H9 (cell line): ENCODE measurements at regions not wholly inside any gene's neighbourhood (a gene's known extent, or its start where the extent isn't known, plus 50 kb on each side); places are given as distances from the start of the nearest gene placed in this dataset.
A peak's percentile ranks its signal among the peaks of the same experiment; 100 is the strongest.

Experiments
- DNase-seq: peaks from one replicate; pipeline ENCODE4 v3.0.0-alpha.2; 2017
- H2AFZ ChIP-seq: one replicate; pipeline ENCODE4 v1.6.1; 2013; ENCODE audit warnings: mild to moderate bottlenecking, low read length, control low read depth, moderate library complexity
- H2AK5ac ChIP-seq: 2 replicates; pipeline ENCODE4 v1.6.1; 2013; ENCODE audit warnings: low read length, control low read depth, mixed read lengths; ENCODE audit not compliant: insufficient read length
- H2BK120ac ChIP-seq: one replicate; pipeline ENCODE4 v1.6.1; 2013; ENCODE audit warnings: low read depth, mild to moderate bottlenecking, low read length, control low read depth, inconsistent platforms; ENCODE audit not compliant: poor library complexity, severe bottlenecking
- H2BK12ac ChIP-seq: 2 replicates; pipeline ENCODE4 v1.6.1; 2013; ENCODE audit warnings: low read length, control low read depth, mixed read lengths, low read depth; ENCODE audit not compliant: insufficient read length
- H2BK15ac ChIP-seq: 2 replicates; pipeline ENCODE4 v1.6.1; 2013; ENCODE audit warnings: low read depth, low read length, control low read depth
- H2BK20ac ChIP-seq: one replicate; pipeline ENCODE4 v1.6.1; 2013; ENCODE audit warnings: low read depth, mild to moderate bottlenecking, low read length, control low read depth, inconsistent platforms; ENCODE audit not compliant: poor library complexity, severe bottlenecking
- H2BK5ac ChIP-seq: 2 replicates; pipeline ENCODE4 v1.6.1; 2013; ENCODE audit warnings: low read length, control low read depth, mixed read lengths; ENCODE audit not compliant: insufficient read length
- H3K14ac ChIP-seq: 2 replicates; pipeline ENCODE4 v1.6.1; 2013; ENCODE audit warnings: low read length, control low read depth; ENCODE audit not compliant: insufficient read depth
- H3K18ac ChIP-seq: 2 replicates; pipeline ENCODE4 v1.6.1; 2013; ENCODE audit warnings: low read depth, mild to moderate bottlenecking, mixed read lengths, low read length, control low read depth; ENCODE audit not compliant: insufficient read length
- H3K23ac ChIP-seq: 2 replicates; pipeline ENCODE4 v1.6.1; 2013; ENCODE audit warnings: low read length, control low read depth, mixed read lengths, low read depth; ENCODE audit not compliant: insufficient read length
- H3K23me2 ChIP-seq: 2 replicates; pipeline ENCODE4 v1.6.1; 2013; ENCODE audit warnings: low read depth, mild to moderate bottlenecking, mixed read lengths, low read length, control low read depth; ENCODE audit not compliant: insufficient read length, poor library complexity, severe bottlenecking
- H3K27ac ChIP-seq: 2 replicates; pipeline ENCODE4 v1.5.1; 2013; ENCODE audit warnings: low read length, control low read depth, mixed read lengths, low read depth; ENCODE audit not compliant: insufficient read length
- H3K27me3 ChIP-seq: 2 replicates; pipeline ENCODE4 v1.6.1; 2013; ENCODE audit warnings: low read length, control low read depth, inconsistent platforms; ENCODE audit not compliant: insufficient read depth
- H3K4ac ChIP-seq: 2 replicates; pipeline ENCODE4 v1.6.1; 2013; ENCODE audit warnings: low read depth, mild to moderate bottlenecking, control low read depth, inconsistent platforms, low read length, moderate library complexity
- H3K4me1 ChIP-seq: 2 replicates; pipeline ENCODE4 v1.6.1; 2013; ENCODE audit warnings: low read length, control low read depth, inconsistent platforms; ENCODE audit not compliant: insufficient read depth
- H3K4me2 ChIP-seq: 2 replicates; pipeline ENCODE4 v1.6.1; 2013; ENCODE audit warnings: low read length, control low read depth, mixed read lengths; ENCODE audit not compliant: insufficient read length, insufficient read depth
- H3K56ac ChIP-seq: 2 replicates; pipeline ENCODE4 v1.6.1; 2013; ENCODE audit warnings: low read depth, mild to moderate bottlenecking, mixed read lengths, low read length, control low read depth; ENCODE audit not compliant: insufficient read length
- H3K79me1 ChIP-seq: 2 replicates; pipeline ENCODE4 v1.6.1; 2013; ENCODE audit warnings: low read depth, mild to moderate bottlenecking, moderate library complexity, low read length, control low read depth, inconsistent platforms; ENCODE audit not compliant: insufficient read depth, poor library complexity, severe bottlenecking
- H3K79me2 ChIP-seq: 2 replicates; pipeline ENCODE4 v1.6.1; 2013; ENCODE audit warnings: low read length, control low read depth, inconsistent platforms; ENCODE audit not compliant: insufficient read depth
- H3K9ac ChIP-seq: 2 replicates; pipeline ENCODE4 v1.6.1; 2013; ENCODE audit warnings: low read length, control low read depth, mixed read lengths; ENCODE audit not compliant: insufficient read length; ENCODE audit errors: extremely low read depth
- H3K9me3 ChIP-seq: one replicate; pipeline ENCODE4 v1.6.1; 2013; ENCODE audit warnings: low read depth, low read length, inconsistent platforms; ENCODE audit not compliant: control insufficient read depth
- H3T11ph ChIP-seq: one replicate; pipeline ENCODE4 v1.6.1; 2013; ENCODE audit warnings: mild to moderate bottlenecking, low read length, control low read depth, inconsistent platforms
- H4K20me1 ChIP-seq: one replicate; pipeline ENCODE4 v1.6.1; 2013; ENCODE audit not compliant: control insufficient read depth, insufficient read length, insufficient read depth
- H4K5ac ChIP-seq: 2 replicates; pipeline ENCODE4 v1.6.1; 2013; ENCODE audit warnings: low read depth, mild to moderate bottlenecking, mixed read lengths, low read length, control low read depth; ENCODE audit not compliant: insufficient read length
- H4K8ac ChIP-seq: replicated peaks from 2 replicates; pipeline ENCODE4 v1.6.1; 2013; ENCODE audit warnings: low read length, control low read depth, mixed read lengths, low read depth; ENCODE audit not compliant: insufficient read length
- H4K91ac ChIP-seq: 2 replicates; pipeline ENCODE4 v1.6.1; 2013; ENCODE audit warnings: low read depth, mild to moderate bottlenecking, moderate library complexity, mixed read lengths, low read length, control low read depth; ENCODE audit not compliant: insufficient read length
- H3K27ac Mint-ChIP-seq, 3 experiments: 2 replicates in 2 of 3; 3 replicates in 1 of 3; pipeline ENCODE4 v1.8.0; 2020 to 2021; ENCODE audit warnings: mixed read lengths in 3 of 3, mild to moderate bottlenecking in 1 of 3, moderate library complexity in 1 of 3
- H3K27me3 Mint-ChIP-seq: 2 replicates; pipeline ENCODE4 v1.8.0; 2021; ENCODE audit warnings: low read depth, mild to moderate bottlenecking, moderate library complexity, mixed read lengths
- H3K36me3 Mint-ChIP-seq, 3 experiments: 2 replicates in 2 of 3; 3 replicates in 1 of 3; pipeline ENCODE4 v1.8.0; 2020 to 2021; ENCODE audit warnings: low read depth in 3 of 3, mixed read lengths in 3 of 3; ENCODE audit not compliant: insufficient read depth in 1 of 3
- H3K4me1 Mint-ChIP-seq, 2 experiments: 2 replicates each; pipeline ENCODE4 v1.8.0; 2020; ENCODE audit warnings: mixed read lengths in 2 of 2
- H3K4me3 Mint-ChIP-seq, 2 experiments: 2 replicates in 1 of 2; 3 replicates in 1 of 2; pipeline ENCODE4 v1.8.0; 2020 to 2021; ENCODE audit warnings: mild to moderate bottlenecking in 2 of 2, mixed read lengths in 2 of 2, moderate library complexity in 1 of 2
- H3K9me3 Mint-ChIP-seq, 2 experiments: 2 replicates in 1 of 2; 3 replicates in 1 of 2; pipeline ENCODE4 v1.8.0; 2020; ENCODE audit warnings: mild to moderate bottlenecking in 2 of 2, mixed read lengths in 2 of 2, moderate library complexity in 1 of 2
- WGBS: extraction: QIAGEN DNeasy Blood & Tissue Kit; methylation state at CpG from one replicate; pipeline ENCODE4 v1.1.7; 2013; ENCODE audit warnings: missing lambda C conversion rate, low lambda C conversion rate, mixed read lengths; ENCODE audit not compliant: insufficient read length; ENCODE audit errors: extremely low coverage; 5-methylcytosine and 5-hydroxymethylcytosine counted together
- TF ChIP-seq, protein P1 (sequence below): fragments of 200-600 bp; sonication (generic); conservative IDR thresholded peaks from 3 replicates; pipeline ENCODE4 v1.8.0; 2021; ENCODE audit warnings: antibody characterized with exemption, mild to moderate bottlenecking

DNA sequence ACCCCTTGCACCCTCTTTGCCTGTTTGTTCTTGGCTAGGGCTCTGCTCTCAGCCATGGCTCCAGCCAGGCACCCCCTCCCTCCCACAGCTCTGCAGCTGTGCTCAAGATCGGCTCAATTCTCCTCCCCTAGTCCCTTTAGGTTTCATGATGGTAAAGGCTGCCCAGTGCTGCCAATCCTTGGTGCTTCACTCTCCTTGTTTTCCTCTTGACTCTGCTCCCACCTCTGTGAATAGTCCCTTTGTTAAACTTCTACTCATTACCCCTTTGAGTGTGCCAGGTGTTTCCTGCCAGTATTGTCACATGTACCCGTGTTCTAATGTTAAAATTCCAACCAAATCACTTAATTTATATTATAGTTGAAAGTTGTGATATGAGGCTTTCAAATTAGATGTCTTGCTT lies 101.0 kb upstream of the CERS6 start:
- no peak overlapping the region for H2BK15ac ChIP-seq
- no peaks in the 10 kb centered on the region for H3K27me3 ChIP-seq
- TF ChIP-seq, protein P1, sequence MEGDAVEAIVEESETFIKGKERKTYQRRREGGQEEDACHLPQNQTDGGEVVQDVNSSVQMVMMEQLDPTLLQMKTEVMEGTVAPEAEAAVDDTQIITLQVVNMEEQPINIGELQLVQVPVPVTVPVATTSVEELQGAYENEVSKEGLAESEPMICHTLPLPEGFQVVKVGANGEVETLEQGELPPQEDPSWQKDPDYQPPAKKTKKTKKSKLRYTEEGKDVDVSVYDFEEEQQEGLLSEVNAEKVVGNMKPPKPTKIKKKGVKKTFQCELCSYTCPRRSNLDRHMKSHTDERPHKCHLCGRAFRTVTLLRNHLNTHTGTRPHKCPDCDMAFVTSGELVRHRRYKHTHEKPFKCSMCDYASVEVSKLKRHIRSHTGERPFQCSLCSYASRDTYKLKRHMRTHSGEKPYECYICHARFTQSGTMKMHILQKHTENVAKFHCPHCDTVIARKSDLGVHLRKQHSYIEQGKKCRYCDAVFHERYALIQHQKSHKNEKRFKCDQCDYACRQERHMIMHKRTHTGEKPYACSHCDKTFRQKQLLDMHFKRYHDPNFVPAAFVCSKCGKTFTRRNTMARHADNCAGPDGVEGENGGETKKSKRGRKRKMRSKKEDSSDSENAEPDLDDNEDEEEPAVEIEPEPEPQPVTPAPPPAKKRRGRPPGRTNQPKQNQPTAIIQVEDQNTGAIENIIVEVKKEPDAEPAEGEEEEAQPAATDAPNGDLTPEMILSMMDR = no peak
- no peak for DNase-seq
- no peaks in the 10 kb centered on the region for H3K79me1 ChIP-seq
- H3K79me2 ChIP-seq = no peaks in the 10 kb centered on the region
- H3K18ac ChIP-seq = no peak overlapping the region
- no peak overlapping the region for H3K56ac ChIP-seq
- peaks cover 8% of the 10 kb centered on the region; the same call in 1 of the 2 replicates for H3K4me1 ChIP-seq
- no peak overlapping the region for H3T11ph ChIP-seq
- no peak overlapping the region for H2AK5ac ChIP-seq
- H2BK5ac ChIP-seq = no peak overlapping the region
- H2BK20ac ChIP-seq = no peak overlapping the region
- H3K27me3 Mint-ChIP-seq = no peaks in the 10 kb centered on the region
- no peaks in the 10 kb centered on the region for H3K9me3 ChIP-seq
- no peak overlapping the region for H2AFZ ChIP-seq
- H4K5ac ChIP-seq = no peak overlapping the region
- no peak overlapping the region for H4K8ac ChIP-seq
- no peak overlapping the region for H3K27ac ChIP-seq
- H3K4me2 ChIP-seq = no peak overlapping the region
- H3K27ac Mint-ChIP-seq = peak overlapping the region; percentile 13 to 39 (median 29); a peak in 6 of 7 replicates
- H3K23ac ChIP-seq = no peak overlapping the region
- peaks cover 23 to 25% of the 10 kb centered on the region in 2 experiments for H3K4me1 Mint-ChIP-seq
- H3K9me3 Mint-ChIP-seq = peaks cover 14 to 18% of the 10 kb centered on the region in 2 experiments
- no peaks in the 10 kb centered on the region for H4K20me1 ChIP-seq
- no peak overlapping the region for H2BK12ac ChIP-seq
- H3K14ac ChIP-seq = no peak overlapping the region
- no peak overlapping the region for H2BK120ac ChIP-seq
- no peak overlapping the region for H4K91ac ChIP-seq
- H3K9ac ChIP-seq = no peak overlapping the region
- peaks cover 8 to 14% (median 10%) of the 10 kb centered on the region in 3 experiments for H3K36me3 Mint-ChIP-seq
- no CpG with 5 or more reads among the region's 2 CpGs for WGBS
- no peak overlapping the region for H3K4me3 Mint-ChIP-seq
- no peaks in the 10 kb centered on the region for H3K23me2 ChIP-seq
- H3K4ac ChIP-seq = no peak overlapping the region
